ENCODE measurements at regions not wholly inside any gene's neighbourhood (a gene's known extent, or its start where the extent isn't known, plus 50 kb on each side); places are given as distances from the start of the nearest gene placed in this dataset.
A peak's percentile ranks its signal among the peaks of the same experiment; 100 is the strongest.
"Not testable (repeated sequence)": the region's sequence is repeated elsewhere in the genome, so short reads cannot be mapped to it uniquely, and the experiment has no call there.

GRCh38 chr4:126899331-126899801 is 733.4 kb upstream of the INTU start:
- H3K4me3 ChIP-seq: no peak overlapping the region
- WGBS, 2 donors (ENCODE audit: low coverage in 1 of 2): 14 to 25% methylated on average over 1 to 2 of the region's 2 CpGs
- no peak for TF ChIP-seq EP300 (IDR thresholded peaks at IDR 0.05)
- TF ChIP-seq, protein P1, sequence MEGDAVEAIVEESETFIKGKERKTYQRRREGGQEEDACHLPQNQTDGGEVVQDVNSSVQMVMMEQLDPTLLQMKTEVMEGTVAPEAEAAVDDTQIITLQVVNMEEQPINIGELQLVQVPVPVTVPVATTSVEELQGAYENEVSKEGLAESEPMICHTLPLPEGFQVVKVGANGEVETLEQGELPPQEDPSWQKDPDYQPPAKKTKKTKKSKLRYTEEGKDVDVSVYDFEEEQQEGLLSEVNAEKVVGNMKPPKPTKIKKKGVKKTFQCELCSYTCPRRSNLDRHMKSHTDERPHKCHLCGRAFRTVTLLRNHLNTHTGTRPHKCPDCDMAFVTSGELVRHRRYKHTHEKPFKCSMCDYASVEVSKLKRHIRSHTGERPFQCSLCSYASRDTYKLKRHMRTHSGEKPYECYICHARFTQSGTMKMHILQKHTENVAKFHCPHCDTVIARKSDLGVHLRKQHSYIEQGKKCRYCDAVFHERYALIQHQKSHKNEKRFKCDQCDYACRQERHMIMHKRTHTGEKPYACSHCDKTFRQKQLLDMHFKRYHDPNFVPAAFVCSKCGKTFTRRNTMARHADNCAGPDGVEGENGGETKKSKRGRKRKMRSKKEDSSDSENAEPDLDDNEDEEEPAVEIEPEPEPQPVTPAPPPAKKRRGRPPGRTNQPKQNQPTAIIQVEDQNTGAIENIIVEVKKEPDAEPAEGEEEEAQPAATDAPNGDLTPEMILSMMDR (IDR thresholded peaks at IDR 0.05): no peak
- peak; percentile 33 for TF ChIP-seq POLR2AphosphoS5 (IDR thresholded peaks at IDR 0.05)
- no peak for TF ChIP-seq POLR2A (IDR thresholded peaks at IDR 0.05)
- no peaks in the 10 kb centered on the region for H3K36me3 ChIP-seq
- no peaks in the 10 kb centered on the region for H3K9me3 ChIP-seq
- H3K27me3 ChIP-seq: no peaks in the 10 kb centered on the region
- peaks cover 0 to 19% (median 3%) of the 10 kb centered on the region in 3 donors for H3K4me1 ChIP-seq
- ATAC-seq: peak; percentile 78
- peak overlapping the region; percentile 31 to 80 (median 71) for H3K27ac ChIP-seq

DNA sequence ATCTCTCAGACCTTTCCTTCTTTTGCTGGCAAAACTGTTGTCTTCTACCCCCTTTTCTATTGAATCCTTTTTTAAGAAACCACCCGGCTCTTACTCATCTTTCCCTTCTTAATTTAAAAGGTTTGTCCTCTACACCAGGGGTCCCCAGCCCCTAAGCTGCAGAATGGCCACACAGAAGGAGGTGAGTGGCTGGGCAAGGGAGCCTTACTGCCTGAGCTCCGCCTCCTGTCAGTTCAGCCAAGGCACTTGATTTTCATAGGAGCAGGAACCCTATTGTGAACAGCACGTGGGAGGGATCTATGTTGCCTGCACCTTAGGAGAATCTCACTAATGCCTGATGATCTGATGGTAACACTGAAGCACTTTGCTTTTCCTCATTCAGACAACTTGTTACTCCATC is 726.3 kb upstream of the INTU start:
- Histone ChIP-seq H3K9me3 (no peaks in the 10 kb centered on the region), H3K36me3 (no peaks in the 10 kb centered on the region), H3K27ac (no peak overlapping the region), H3K4me1 (no peaks in the 10 kb centered on the region), H3K4me3 (no peak overlapping the region), H3K27me3 (no peaks in the 10 kb centered on the region)
- WGBS, 2 donors (ENCODE audit: low coverage in 1 of 2): 61 to 81% methylated on average over 3 of the region's 3 CpGs
- TF ChIP-seq POLR2AphosphoS5 (IDR thresholded peaks at IDR 0.05) (no peak), EP300 (IDR thresholded peaks at IDR 0.05) (no peak), POLR2A (IDR thresholded peaks at IDR 0.05) (no peak)
- TF ChIP-seq, protein P1 (IDR thresholded peaks at IDR 0.05): no peak
- ATAC-seq: no peak

DNA sequence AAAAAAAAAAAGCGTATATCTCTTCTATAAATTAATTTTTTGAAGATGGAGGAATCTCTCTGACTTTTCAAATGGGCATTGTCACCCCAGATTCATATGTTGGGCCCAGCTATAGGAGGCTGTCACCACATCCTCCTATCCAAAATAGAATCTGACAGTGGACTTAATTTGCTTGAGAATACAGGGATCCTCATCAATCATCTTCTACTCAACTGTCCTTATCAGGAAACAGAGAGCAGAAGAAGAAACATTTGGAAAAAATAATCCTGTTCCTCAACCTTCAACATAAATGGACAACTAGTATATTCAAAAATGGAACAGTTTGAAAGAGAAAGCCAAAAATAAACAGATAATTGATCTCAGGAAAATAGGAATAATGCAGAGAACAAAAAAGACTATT is 725.4 kb upstream of the INTU start:
- Histone ChIP-seq H3K36me3 (no peaks in the 10 kb centered on the region), H3K9me3 (no peaks in the 10 kb centered on the region), H3K27me3 (no peaks in the 10 kb centered on the region), H3K4me1 (no peaks in the 10 kb centered on the region), H3K27ac (no peak overlapping the region), H3K4me3 (no peak overlapping the region)
- 75% methylated on average over 1 of the region's 1 CpG; no CpG with 5 or more reads in 1 of the 2 donors for WGBS, 2 donors (ENCODE audit: low coverage in 1 of 2)
- TF ChIP-seq EP300 (IDR thresholded peaks at IDR 0.05) (no peak), POLR2AphosphoS5 (IDR thresholded peaks at IDR 0.05) (no peak), POLR2A (IDR thresholded peaks at IDR 0.05) (no peak)
- TF ChIP-seq, protein P1 (IDR thresholded peaks at IDR 0.05): no peak
- no peak for ATAC-seq

DNA sequence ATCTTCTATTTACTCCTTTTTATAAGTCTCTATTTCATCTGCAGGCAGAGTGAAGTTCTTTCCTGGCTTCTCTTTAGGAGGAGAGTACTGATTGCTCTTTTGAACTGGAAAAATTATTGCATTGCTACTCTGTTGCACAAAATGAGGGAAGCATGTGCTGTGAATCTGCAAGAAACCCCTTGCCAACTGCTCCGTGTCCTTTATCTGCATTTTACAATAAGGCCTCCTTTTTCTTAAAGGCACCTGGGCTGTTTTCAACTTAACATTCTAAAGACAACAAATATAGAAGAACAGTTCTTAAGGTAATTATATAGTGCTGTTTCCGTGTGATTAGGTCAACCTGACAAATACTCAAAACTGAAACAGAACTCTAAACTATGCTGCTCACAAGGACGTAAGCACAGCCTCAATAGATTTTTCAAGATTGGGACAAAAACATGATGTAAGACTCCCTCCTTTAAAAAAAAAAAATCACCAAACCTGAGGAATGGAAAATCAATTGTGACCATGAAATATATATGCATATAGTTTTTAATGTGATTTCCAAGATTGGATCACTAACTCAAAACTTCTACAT is 716.6 kb upstream of the INTU start:
- TF ChIP-seq, protein P1 (IDR thresholded peaks at IDR 0.05): no peak
- TF ChIP-seq POLR2AphosphoS5 (IDR thresholded peaks at IDR 0.05) (no peak), POLR2A (IDR thresholded peaks at IDR 0.05) (no peak), EP300 (IDR thresholded peaks at IDR 0.05) (no peak)
- H3K4me3 ChIP-seq: peak overlapping the region in 1 of 2 donors; percentile 12
- no peaks in the 10 kb centered on the region for H3K36me3 ChIP-seq
- H3K4me1 ChIP-seq: peaks cover 0 to 19% (median 0%) of the 10 kb centered on the region in 3 donors
- H3K9me3 ChIP-seq: no peaks in the 10 kb centered on the region
- 14 to 16% methylated on average over 3 of the region's 3 CpGs for WGBS, 2 donors (ENCODE audit: low coverage in 1 of 2)
- no peaks in the 10 kb centered on the region for H3K27me3 ChIP-seq
- no peak for ATAC-seq
- H3K27ac ChIP-seq: peak overlapping the region in 2 of 4 donors; percentile 40 to 59

DNA sequence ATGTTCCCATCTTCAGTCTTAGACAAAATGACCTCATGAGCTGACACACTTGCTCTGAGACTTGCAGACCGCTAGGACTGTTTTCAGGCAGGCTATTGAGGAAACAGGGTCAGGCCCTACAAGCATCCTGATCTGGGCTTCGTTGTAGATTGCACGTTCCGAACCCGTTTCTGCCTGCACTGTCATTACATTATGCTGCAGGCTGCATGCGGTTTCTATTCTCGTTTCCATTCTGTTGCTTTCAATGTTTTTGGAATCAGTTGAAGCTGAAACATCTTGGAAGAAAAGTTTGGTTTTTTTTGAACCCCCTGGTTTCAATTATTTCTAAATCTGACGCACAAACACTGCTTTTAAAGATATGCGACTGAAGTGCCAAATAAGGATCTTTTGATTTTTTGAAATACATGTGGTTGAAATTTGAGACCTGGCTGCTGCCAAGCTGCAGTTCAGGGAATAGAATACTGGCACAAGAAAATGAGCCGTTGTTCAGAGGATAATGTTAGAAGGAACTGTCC is 716.1 kb upstream of the INTU start:
- no peaks in the 10 kb centered on the region for H3K36me3 ChIP-seq
- 16 to 22% methylated on average over 10 of the region's 10 CpGs for WGBS, 2 donors (ENCODE audit: low coverage in 1 of 2)
- H3K4me3 ChIP-seq: peak overlapping the region in 1 of 2 donors; percentile 12

DNA sequence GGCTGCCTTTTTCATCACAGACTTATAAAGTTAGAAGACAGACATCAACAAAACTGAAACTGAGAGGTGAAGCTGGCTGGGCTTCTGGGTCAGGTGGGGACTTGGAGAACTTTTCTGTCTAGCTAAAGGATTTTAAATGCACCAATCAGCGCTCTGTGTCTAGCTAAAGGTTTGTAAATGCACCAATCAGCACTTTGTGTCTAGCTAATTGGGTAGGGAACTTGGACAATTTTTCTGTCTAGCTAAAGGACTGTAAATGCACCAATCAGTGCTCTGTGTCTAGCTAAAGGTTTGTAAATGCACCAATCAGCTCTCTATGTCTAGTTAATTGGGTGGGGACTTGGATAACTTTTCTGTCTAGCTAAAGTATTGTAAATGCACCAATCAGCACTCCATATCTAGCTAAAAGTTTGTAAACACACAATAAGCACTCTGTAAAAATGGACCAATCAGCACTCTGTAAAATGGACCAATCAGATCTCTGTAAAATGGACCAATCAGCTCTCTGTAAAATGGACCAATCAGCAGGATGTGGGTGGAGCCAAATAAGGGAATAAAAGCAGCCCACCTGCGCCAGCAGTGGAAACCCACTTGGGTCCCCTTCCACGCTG is 710.3 kb upstream of the INTU start:
- not testable (repeated sequence) for H3K27me3 ChIP-seq, ATAC-seq, H3K27ac ChIP-seq, H3K4me1 ChIP-seq, H3K36me3 ChIP-seq, H3K4me3 ChIP-seq
- 60 to 100% methylated on average over 1 of the region's 3 CpGs for WGBS, 2 donors (ENCODE audit: low coverage in 1 of 2)
- peaks cover 0 to 19% (median 0%) of the 10 kb centered on the region in 3 donors for H3K9me3 ChIP-seq

More for the DNA sequence above, 716.1 kb upstream of the INTU start:
- H3K9me3 ChIP-seq: no peaks in the 10 kb centered on the region
- H3K27ac ChIP-seq: peak overlapping the region in 2 of 4 donors; percentile 40 to 59
- no peak for TF ChIP-seq POLR2A (IDR thresholded peaks at IDR 0.05)
- TF ChIP-seq POLR2AphosphoS5 (IDR thresholded peaks at IDR 0.05): no peak
- TF ChIP-seq EP300 (IDR thresholded peaks at IDR 0.05): no peak
- TF ChIP-seq, protein P1 (IDR thresholded peaks at IDR 0.05): peak in 1 of 4 experiments; percentile 9
- H3K4me1 ChIP-seq: peaks cover 0 to 19% (median 0%) of the 10 kb centered on the region in 3 donors
- H3K27me3 ChIP-seq: no peaks in the 10 kb centered on the region
- no peak for ATAC-seq
